ENCODE measurements at regions not wholly inside any gene's neighbourhood (a gene's known extent, or its start where the extent isn't known, plus 50 kb on each side); places are given as distances from the start of the nearest gene placed in this dataset.

GRCh38 chr3:106440672-106441071 is 571.9 kb upstream of the CBLB start:
- TF ChIP-seq CTCF (IDR thresholded peaks at IDR 0.05 in 4 of 5, conservative IDR thresholded peaks at IDR 0.05 in 1 of 5) (no peak), POLR2A (IDR thresholded peaks at IDR 0.05) (no peak)
